Sigmoid colon (tissue), 3 donors: ENCODE measurements at regions not wholly inside any gene's neighbourhood (a gene's known extent, or its start where the extent isn't known, plus 50 kb on each side); places are given as distances from the start of the nearest gene placed in this dataset.

Experiments
- POLR2A ChIP-seq, 2 donors: fragments of 450-650 bp; IDR thresholded peaks; one replicate each; pipeline ENCODE4 v1.6.1; 2016; ENCODE audit warnings: antibody characterized with exemption in 2 of 2, mild to moderate bottlenecking in 2 of 2, moderate library complexity in 2 of 2
- TF ChIP-seq, protein P1 (sequence below), 4 experiments: fragments of 450-650 bp in 3 of 4; fragments of 200-600 bp in 1 of 4; IDR thresholded peaks; one replicate each; pipeline ENCODE4 v1.5.1; 2016 to 2019; ENCODE audit warnings: antibody characterized with exemption in 4 of 4, mild to moderate bottlenecking in 3 of 4, moderate library complexity in 2 of 4

- TF ChIP-seq, protein P1, sequence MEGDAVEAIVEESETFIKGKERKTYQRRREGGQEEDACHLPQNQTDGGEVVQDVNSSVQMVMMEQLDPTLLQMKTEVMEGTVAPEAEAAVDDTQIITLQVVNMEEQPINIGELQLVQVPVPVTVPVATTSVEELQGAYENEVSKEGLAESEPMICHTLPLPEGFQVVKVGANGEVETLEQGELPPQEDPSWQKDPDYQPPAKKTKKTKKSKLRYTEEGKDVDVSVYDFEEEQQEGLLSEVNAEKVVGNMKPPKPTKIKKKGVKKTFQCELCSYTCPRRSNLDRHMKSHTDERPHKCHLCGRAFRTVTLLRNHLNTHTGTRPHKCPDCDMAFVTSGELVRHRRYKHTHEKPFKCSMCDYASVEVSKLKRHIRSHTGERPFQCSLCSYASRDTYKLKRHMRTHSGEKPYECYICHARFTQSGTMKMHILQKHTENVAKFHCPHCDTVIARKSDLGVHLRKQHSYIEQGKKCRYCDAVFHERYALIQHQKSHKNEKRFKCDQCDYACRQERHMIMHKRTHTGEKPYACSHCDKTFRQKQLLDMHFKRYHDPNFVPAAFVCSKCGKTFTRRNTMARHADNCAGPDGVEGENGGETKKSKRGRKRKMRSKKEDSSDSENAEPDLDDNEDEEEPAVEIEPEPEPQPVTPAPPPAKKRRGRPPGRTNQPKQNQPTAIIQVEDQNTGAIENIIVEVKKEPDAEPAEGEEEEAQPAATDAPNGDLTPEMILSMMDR (IDR thresholded peaks at IDR 0.05), result no peak
- TF ChIP-seq POLR2A (IDR thresholded peaks at IDR 0.05), result no peak
These were observed 170.0 kb downstream of the MOXD1 start for GRCh38 chr6:132231121-132231884.
